SK-N-SH (cell line): ENCODE measurements at regions not wholly inside any gene's neighbourhood (a gene's known extent, or its start where the extent isn't known, plus 50 kb on each side); places are given as distances from the start of the nearest gene placed in this dataset.

Source experiments
- CTCF ChIA-PET: fragments of 300-600, 350-600 bp; formaldehyde crosslinking; extraction: SDS; loops from one replicate; lab custom pipeline; 2021; lab: Yijun Ruan, JAX
- POLR2A ChIA-PET: fragments of 350-600 bp; sonication (Branson Sonifier 250); formaldehyde crosslinking; extraction: SDS; loops from one replicate; lab custom pipeline; 2020; ENCODE audit warnings: antibody characterized with exemption, inconsistent platforms; lab: Yijun Ruan, JAX
- DNase-seq: peaks from one replicate; pipeline ENCODE4 v3.0.0; 2012
- H2AFZ ChIP-seq: fragments of 200-600 bp; sonication (generic); 2 replicates; pipeline ENCODE4 v1.8.1; 2016; ENCODE audit warnings: antibody characterized with exemption, mild to moderate bottlenecking, low read depth
- H3F3A ChIP-seq: fragments of 200-600 bp; sonication (generic); replicated peaks from 2 replicates; pipeline ENCODE3; 2016; ENCODE audit warnings: antibody characterized with exemption, mild to moderate bottlenecking; ENCODE audit not compliant: insufficient read depth
- H3K27ac ChIP-seq, 2 experiments: fragments of 200-500 bp in 1 of 2; fragments of 200-600 bp in 1 of 2; sonication (Bioruptor generic) in 1 of 2; sonication (generic), shearing (Covaris generic) in 1 of 2; 2 replicates each; pipeline versions ENCODE4 v1.5.1 to v1.6.1; 2014 to 2016; ENCODE audit warnings: low read depth in 2 of 2, inconsistent platforms in 1 of 2, low read length in 1 of 2, mild to moderate bottlenecking in 1 of 2, mixed read lengths in 1 of 2
- H3K27me3 ChIP-seq: fragments of 200-600 bp; sonication (generic), shearing (Covaris generic); 2 replicates; pipeline ENCODE4 v1.6.1; 2016; ENCODE audit warnings: mixed run types; ENCODE audit not compliant: insufficient read depth
- H3K36me3 ChIP-seq, 2 experiments: fragments of 200-500 bp in 1 of 2; fragments of 200-600 bp in 1 of 2; sonication (Bioruptor generic) in 1 of 2; sonication (generic) in 1 of 2; replicated peaks in 1 of 2; 2 replicates each; pipeline versions ENCODE3 to v1.5.1; 2014 to 2016; ENCODE audit warnings: low read length in 1 of 2, mild to moderate bottlenecking in 1 of 2; ENCODE audit not compliant: insufficient read depth in 2 of 2, control insufficient read depth in 1 of 2
- H3K4me1 ChIP-seq, 2 experiments: fragments of 200-500 bp in 1 of 2; fragments of 200-600 bp in 1 of 2; sonication (Bioruptor generic) in 1 of 2; sonication (generic), shearing (Covaris generic) in 1 of 2; 2 replicates each; pipeline versions ENCODE4 v1.5.1 to v1.6.1; 2014 to 2016; ENCODE audit warnings: low read depth in 1 of 2, low read length in 1 of 2, mixed run types in 1 of 2; ENCODE audit not compliant: insufficient read depth in 2 of 2, control insufficient read depth in 1 of 2
- H3K4me2 ChIP-seq: fragments of 200-600 bp; sonication (generic), shearing (Covaris generic); 2 replicates; pipeline ENCODE4 v1.6.1; 2017; ENCODE audit warnings: mixed run types
- H3K4me3 ChIP-seq, 2 experiments: fragments of 200-500 bp in 1 of 2; fragments of 200-600 bp in 1 of 2; sonication (Bioruptor generic) in 1 of 2; sonication (generic), shearing (Covaris generic) in 1 of 2; 2 replicates each; pipeline versions ENCODE4 v1.5.1 to v1.8.1; 2014 to 2016; ENCODE audit warnings: low read depth in 2 of 2, inconsistent platforms in 1 of 2, low read length in 1 of 2, mild to moderate bottlenecking in 1 of 2, mixed read lengths in 1 of 2, moderate library complexity in 1 of 2
- H3K79me2 ChIP-seq: fragments of 200-600 bp; sonication (generic); 2 replicates; pipeline ENCODE4 v1.8.1; 2017; ENCODE audit warnings: mild to moderate bottlenecking; ENCODE audit not compliant: insufficient read depth
- H3K9ac ChIP-seq: fragments of 200-600 bp; sonication (generic); 2 replicates; pipeline ENCODE4 v1.6.1; 2017; ENCODE audit warnings: mixed run types
- H3K9me2 ChIP-seq: fragments of 200-600 bp; sonication (generic); 2 replicates; pipeline ENCODE4 v1.6.1; 2017; ENCODE audit warnings: mixed run types
- H3K9me3 ChIP-seq: fragments of 200-600 bp; sonication (generic); 2 replicates; pipeline ENCODE4 v1.6.1; 2017; ENCODE audit warnings: mixed run types, mild to moderate bottlenecking, moderate library complexity
- H4K20me1 ChIP-seq: fragments of 200-600 bp; sonication (generic); 2 replicates; pipeline ENCODE4 v1.6.1; 2017; ENCODE audit warnings: mild to moderate bottlenecking, mixed run types; ENCODE audit not compliant: insufficient read depth
- CHD2 ChIP-seq: fragments of 150-350 bp; IDR thresholded peaks from 2 replicates; pipeline ENCODE4 v1.6.1; 2018; ENCODE audit warnings: low read length; ENCODE audit not compliant: partially characterized antibody
- ELF1 ChIP-seq: IDR thresholded peaks from 2 replicates; pipeline ENCODE4 v1.4.0; 2012
- EP300 ChIP-seq, 2 experiments: IDR thresholded peaks; 2 replicates each; pipeline versions ENCODE4 v1.4.0 to v1.6.1; 2012; ENCODE audit warnings: borderline replicate concordance in 1 of 2, low read depth in 1 of 2, low read length in 1 of 2
- FOXM1 ChIP-seq: IDR thresholded peaks from 2 replicates; pipeline ENCODE4 v1.4.0; 2012; ENCODE audit warnings: low read depth, mild to moderate bottlenecking
- GABPA ChIP-seq: IDR thresholded peaks from 2 replicates; pipeline ENCODE4 v1.4.0; 2012; ENCODE audit warnings: low read depth, mild to moderate bottlenecking
- GATA2 ChIP-seq: sonication (generic); formaldehyde crosslinking; IDR thresholded peaks from 2 replicates; pipeline ENCODE4 v1.5.0; 2020; ENCODE audit warnings: mild to moderate bottlenecking, missing genetic modification reagents
- IRF3 ChIP-seq: fragments of 150-350 bp; IDR thresholded peaks from 2 replicates; pipeline ENCODE4 v1.6.1; 2016; ENCODE audit warnings: mild to moderate bottlenecking, low read depth, low read length
- MXI1 ChIP-seq: IDR thresholded peaks from 2 replicates; pipeline ENCODE4 v1.6.1; 2012; ENCODE audit warnings: mild to moderate bottlenecking, low read depth, low read length, improper control_type of control experiment
- NRF1 ChIP-seq: IDR thresholded peaks from 2 replicates; pipeline ENCODE4 v1.6.1; 2012; ENCODE audit warnings: low read depth, mild to moderate bottlenecking, low read length
- POLR2AphosphoS5 ChIP-seq: IDR thresholded peaks from 2 replicates; pipeline ENCODE4 v1.6.1; 2012; ENCODE audit warnings: low read depth, low read length
- RAD21 ChIP-seq: IDR thresholded peaks from 2 replicates; pipeline ENCODE4 v1.6.1; 2012; ENCODE audit warnings: mild to moderate bottlenecking, low read length
- RCOR1 ChIP-seq: fragments of 150-350 bp; IDR thresholded peaks from 2 replicates; pipeline ENCODE4 v1.6.1; 2017; ENCODE audit warnings: antibody characterized with exemption, low read length
- REST ChIP-seq: IDR thresholded peaks from 2 replicates; pipeline ENCODE4 v1.6.1; 2012; ENCODE audit warnings: mild to moderate bottlenecking, low read depth, low read length, moderate library complexity
- SIN3A ChIP-seq: IDR thresholded peaks from 2 replicates; pipeline ENCODE4 v1.6.1; 2012; ENCODE audit warnings: low read depth, mild to moderate bottlenecking, low read length, moderate library complexity, borderline replicate concordance
- SMC3 ChIP-seq: IDR thresholded peaks from 2 replicates; pipeline ENCODE4 v1.6.1; 2012; ENCODE audit warnings: low read depth, low read length, improper control_type of control experiment
- TCF12 ChIP-seq: IDR thresholded peaks from 2 replicates; pipeline ENCODE4 v1.4.0; 2012
- TEAD4 ChIP-seq: IDR thresholded peaks from 2 replicates; pipeline ENCODE4 v1.4.0; 2012; ENCODE audit warnings: mild to moderate bottlenecking, borderline replicate concordance; ENCODE audit not compliant: insufficient read depth
- USF2 ChIP-seq: fragments of 150-350 bp; IDR thresholded peaks from 2 replicates; pipeline ENCODE4 v1.6.1; 2017; ENCODE audit warnings: antibody characterized with exemption, low read length, low read depth, borderline replicate concordance
- WGBS: methylation state at CpG from one replicate; pipeline ENCODE4 v1.1.6; 2017; ENCODE audit warnings: low lambda C conversion rate; 5-methylcytosine and 5-hydroxymethylcytosine counted together

GRCh38 chr5:7250611-7251010 lies 145.3 kb upstream of the ADCY2 start:
- Histone ChIP-seq H4K20me1 (no peaks in the 10 kb centered on the region), H3K4me3 (no peak overlapping the region), H3K9ac (no peak overlapping the region), H3K9me3 (no peaks in the 10 kb centered on the region), H3K27me3 (no peaks in the 10 kb centered on the region; the same call in 1 of the 2 replicates), H2AFZ (no peak overlapping the region), H3K79me2 (no peaks in the 10 kb centered on the region), H3K4me1 (no peaks in the 10 kb centered on the region), H3F3A (no peaks in the 10 kb centered on the region), H3K9me2 (no peaks in the 10 kb centered on the region), H3K27ac (no peak overlapping the region), H3K4me2 (no peak overlapping the region), H3K36me3 (no peaks in the 10 kb centered on the region)
- CTCF ChIA-PET = no interaction called here
- no peak for DNase-seq
- POLR2A ChIA-PET = no interaction called here
- WGBS = 11% methylated on average over 3 of the region's 3 CpGs
- TF ChIP-seq RAD21 (no peak), SMC3 (no peak)

GRCh38 chr5:7251132-7251531 lies 144.8 kb upstream of the ADCY2 start:
- WGBS = 3% methylated on average over 4 of the region's 4 CpGs
- H3K9ac ChIP-seq = no peak overlapping the region
- H3K4me3 ChIP-seq = no peak overlapping the region
- no peaks in the 10 kb centered on the region for H3K9me3 ChIP-seq
- CTCF ChIA-PET = no interaction called here
- POLR2A ChIA-PET = no interaction called here
- no peaks in the 10 kb centered on the region; the same call in 1 of the 2 replicates for H3K27me3 ChIP-seq
- H3K79me2 ChIP-seq = no peaks in the 10 kb centered on the region
- no peak overlapping the region for H3K4me2 ChIP-seq
- H2AFZ ChIP-seq = no peak overlapping the region
- H3K36me3 ChIP-seq = no peaks in the 10 kb centered on the region
- DNase-seq = no peak
- no peaks in the 10 kb centered on the region for H4K20me1 ChIP-seq
- no peak for TF ChIP-seq GABPA
- no peak for TF ChIP-seq NRF1
- no peak for TF ChIP-seq SIN3A
- no peak for TF ChIP-seq RCOR1
- TF ChIP-seq FOXM1 = no peak
- TF ChIP-seq EP300 (IDR thresholded peaks at IDR 0.05; ENCODE audit: borderline replicate concordance in 1 of 2, low read depth in 1 of 2, low read length in 1 of 2) = no peak
- TF ChIP-seq MXI1 = no peak
- no peak for TF ChIP-seq IRF3
- no peak for TF ChIP-seq REST
- TF ChIP-seq SMC3 = no peak
- TF ChIP-seq GATA2 (CRISPR knock-in tag) = no peak
- TF ChIP-seq POLR2AphosphoS5 = no peak
- no peak for TF ChIP-seq ELF1
- TF ChIP-seq TEAD4 = no peak
- TF ChIP-seq TCF12 = no peak
- TF ChIP-seq CHD2 = no peak
- TF ChIP-seq USF2 = no peak
- TF ChIP-seq, all 33 proteins: peak for 0
- Histone ChIP-seq H3K27ac (no peak overlapping the region), H3K9me2 (no peaks in the 10 kb centered on the region), H3K4me1 (no peaks in the 10 kb centered on the region), H3F3A (no peaks in the 10 kb centered on the region)
